ENCODE measurements at regions not wholly inside any gene's neighbourhood (a gene's known extent, or its start where the extent isn't known, plus 50 kb on each side); places are given as distances from the start of the nearest gene placed in this dataset.

DNA sequence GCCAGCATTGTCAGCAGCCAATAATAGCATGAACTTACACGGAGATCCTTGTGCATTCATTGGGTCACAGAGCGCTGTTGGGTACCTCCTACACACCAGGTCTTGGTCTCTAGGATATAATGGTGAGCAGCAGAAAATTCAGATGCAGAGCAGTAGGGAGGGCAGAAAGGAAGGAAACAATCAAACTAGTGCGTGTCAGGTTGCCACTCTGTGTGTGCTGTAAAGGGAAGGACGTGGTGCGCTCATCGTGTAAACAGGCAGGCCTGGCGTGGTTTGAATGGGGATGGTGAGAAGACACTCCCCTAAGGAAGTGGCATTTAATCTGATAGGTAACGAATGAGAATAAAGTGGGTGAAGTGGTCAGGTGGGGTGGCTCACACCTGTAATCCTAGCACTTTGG, 336.4 kb downstream of the CDH26 start:
- ChIA-PET CTCF (no interaction called here), POLR2A (no interaction called here)
- no peak for DNase-seq (ENCODE audit: low read depth, low spot score)
- Histone ChIP-seq H3K27ac (ENCODE audit: low read depth, low read length) (no peak overlapping the region), H3K4me3 (ENCODE audit: low read depth, low read length) (no peak overlapping the region), H3K9me3 (ENCODE audit: control insufficient read depth, insufficient read depth, low read length) (peaks cover 3% of the 10 kb centered on the region), H3K27me3 (ENCODE audit: control insufficient read depth, insufficient read depth, low read length) (no peaks in the 10 kb centered on the region)
- TF ChIP-seq, protein P1, sequence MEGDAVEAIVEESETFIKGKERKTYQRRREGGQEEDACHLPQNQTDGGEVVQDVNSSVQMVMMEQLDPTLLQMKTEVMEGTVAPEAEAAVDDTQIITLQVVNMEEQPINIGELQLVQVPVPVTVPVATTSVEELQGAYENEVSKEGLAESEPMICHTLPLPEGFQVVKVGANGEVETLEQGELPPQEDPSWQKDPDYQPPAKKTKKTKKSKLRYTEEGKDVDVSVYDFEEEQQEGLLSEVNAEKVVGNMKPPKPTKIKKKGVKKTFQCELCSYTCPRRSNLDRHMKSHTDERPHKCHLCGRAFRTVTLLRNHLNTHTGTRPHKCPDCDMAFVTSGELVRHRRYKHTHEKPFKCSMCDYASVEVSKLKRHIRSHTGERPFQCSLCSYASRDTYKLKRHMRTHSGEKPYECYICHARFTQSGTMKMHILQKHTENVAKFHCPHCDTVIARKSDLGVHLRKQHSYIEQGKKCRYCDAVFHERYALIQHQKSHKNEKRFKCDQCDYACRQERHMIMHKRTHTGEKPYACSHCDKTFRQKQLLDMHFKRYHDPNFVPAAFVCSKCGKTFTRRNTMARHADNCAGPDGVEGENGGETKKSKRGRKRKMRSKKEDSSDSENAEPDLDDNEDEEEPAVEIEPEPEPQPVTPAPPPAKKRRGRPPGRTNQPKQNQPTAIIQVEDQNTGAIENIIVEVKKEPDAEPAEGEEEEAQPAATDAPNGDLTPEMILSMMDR (IDR thresholded peaks at IDR 0.05; ENCODE audit: low read depth, low read length): no peak

DNA sequence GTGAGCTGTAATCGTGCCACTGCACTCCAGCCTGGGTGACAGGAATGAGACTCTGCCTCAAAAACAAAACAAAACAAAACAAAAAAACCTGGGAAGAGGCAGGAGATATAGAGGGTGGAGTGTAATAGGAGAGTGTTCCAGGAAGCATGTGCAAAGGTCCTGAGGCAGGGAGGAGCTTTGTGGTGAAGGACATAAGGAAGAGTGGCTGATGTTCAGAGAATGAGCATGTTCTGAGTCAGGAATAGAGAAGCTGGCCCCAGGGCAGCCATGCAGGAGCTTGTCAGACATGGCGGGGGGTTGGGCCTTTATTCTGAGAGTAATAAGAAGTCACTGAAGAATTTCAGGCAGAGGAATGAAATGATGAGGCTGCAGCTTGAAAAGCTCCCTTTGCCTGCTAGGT, 337.0 kb downstream of the CDH26 start:
- TF ChIP-seq, protein P1 (IDR thresholded peaks at IDR 0.05; ENCODE audit: low read depth, low read length): no peak
- no peak overlapping the region for H3K4me3 ChIP-seq (ENCODE audit: low read depth, low read length)
- ChIA-PET POLR2A (no interaction called here), CTCF (no interaction called here)
- H3K27me3 ChIP-seq (ENCODE audit: control insufficient read depth, insufficient read depth, low read length): no peaks in the 10 kb centered on the region
- peaks cover 3% of the 10 kb centered on the region for H3K9me3 ChIP-seq (ENCODE audit: control insufficient read depth, insufficient read depth, low read length)
- no peak overlapping the region for H3K27ac ChIP-seq (ENCODE audit: low read depth, low read length)
- no peak for DNase-seq (ENCODE audit: low read depth, low spot score)

DNA sequence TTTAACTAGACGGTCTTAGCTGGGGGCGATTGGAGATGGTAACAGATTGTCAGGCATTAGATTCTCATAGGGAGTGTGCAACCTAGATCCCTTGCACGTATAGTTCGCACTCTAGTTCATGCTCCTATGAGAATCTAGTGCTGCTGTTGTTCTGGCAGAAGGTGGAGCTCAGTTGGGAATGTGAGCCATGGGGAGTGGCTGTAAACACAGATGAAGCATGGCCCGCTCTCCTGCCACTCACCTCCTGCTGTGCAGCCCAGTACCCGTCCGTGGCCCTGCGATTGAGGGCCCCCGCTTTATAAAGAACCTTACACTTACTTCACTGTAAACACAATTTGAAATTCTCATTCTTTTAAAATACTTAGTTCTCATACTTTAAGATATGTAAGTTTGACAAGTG, 339.4 kb downstream of the CDH26 start:
- H3K9me3 ChIP-seq (ENCODE audit: control insufficient read depth, insufficient read depth, low read length): no peaks in the 10 kb centered on the region
- CTCF ChIA-PET: no interaction called here
- TF ChIP-seq, protein P1 (IDR thresholded peaks at IDR 0.05; ENCODE audit: low read depth, low read length): no peak

DNA sequence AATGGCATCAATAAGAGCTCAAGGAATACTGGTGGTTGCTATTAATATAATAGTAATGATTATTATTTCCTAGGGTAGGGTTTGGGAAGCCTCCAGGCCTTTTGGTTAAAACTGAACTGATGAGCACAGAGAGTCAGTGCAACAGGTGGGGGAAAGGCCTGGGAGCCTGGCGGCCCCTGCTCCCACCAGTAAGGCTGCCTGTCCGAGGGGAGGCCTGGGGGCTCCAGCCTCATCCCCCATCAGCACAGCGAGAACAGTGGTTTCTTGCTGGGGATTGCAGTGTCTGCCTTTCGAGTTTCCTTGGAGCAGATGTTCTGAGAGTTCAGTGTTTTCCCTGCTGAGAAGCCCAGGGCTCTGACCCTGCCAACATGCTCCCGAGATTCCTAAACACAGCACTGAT, 340.4 kb downstream of the CDH26 start:
- TF ChIP-seq, protein P1 (IDR thresholded peaks at IDR 0.05; ENCODE audit: low read depth, low read length): no peak
- Histone ChIP-seq H3K9me3 (ENCODE audit: control insufficient read depth, insufficient read depth, low read length) (no peaks in the 10 kb centered on the region), H3K27me3 (ENCODE audit: control insufficient read depth, insufficient read depth, low read length) (no peaks in the 10 kb centered on the region), H3K27ac (ENCODE audit: low read depth, low read length) (no peak overlapping the region), H3K4me3 (ENCODE audit: low read depth, low read length) (no peak overlapping the region)
- POLR2A ChIA-PET: no interaction called here
- CTCF ChIA-PET: no interaction called here
- no peak for DNase-seq (ENCODE audit: low read depth, low spot score)

More for the DNA sequence above, 339.4 kb downstream of the CDH26 start:
- Histone ChIP-seq H3K4me3 (ENCODE audit: low read depth, low read length) (no peak overlapping the region), H3K27me3 (ENCODE audit: control insufficient read depth, insufficient read depth, low read length) (no peaks in the 10 kb centered on the region), H3K27ac (ENCODE audit: low read depth, low read length) (no peak overlapping the region)
- POLR2A ChIA-PET: no interaction called here
- no peak for DNase-seq (ENCODE audit: low read depth, low spot score)

DNA sequence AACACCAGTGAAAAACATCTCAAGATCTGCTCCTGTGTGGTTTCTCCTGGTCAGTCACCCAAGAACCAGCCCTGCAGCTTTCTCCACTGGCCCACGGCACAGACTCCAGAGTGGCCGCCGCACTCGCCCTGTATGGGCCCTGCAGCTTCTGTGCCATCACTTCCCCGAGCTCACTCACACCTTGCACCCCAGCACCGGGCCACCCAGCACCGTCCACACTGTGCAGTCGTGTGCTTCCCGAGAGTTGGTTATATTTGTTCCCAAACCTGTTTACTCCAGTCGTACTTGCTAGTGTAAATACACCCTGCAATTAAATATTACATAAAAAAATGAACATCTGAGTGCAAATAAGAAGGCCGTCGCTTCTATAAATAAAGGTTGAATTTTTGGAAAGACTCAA, 341.7 kb downstream of the CDH26 start:
- Histone ChIP-seq H3K9me3 (ENCODE audit: control insufficient read depth, insufficient read depth, low read length) (no peaks in the 10 kb centered on the region), H3K27ac (ENCODE audit: low read depth, low read length) (no peak overlapping the region), H3K4me3 (ENCODE audit: low read depth, low read length) (no peak overlapping the region), H3K27me3 (ENCODE audit: control insufficient read depth, insufficient read depth, low read length) (no peaks in the 10 kb centered on the region)
- CTCF ChIA-PET: no interaction called here
- POLR2A ChIA-PET: no interaction called here
- no peak for DNase-seq (ENCODE audit: low read depth, low spot score)
- TF ChIP-seq, protein P1 (IDR thresholded peaks at IDR 0.05; ENCODE audit: low read depth, low read length): no peak

All from AG04450 (cell line).